ENCODE measurements at regions not wholly inside any gene's neighbourhood (a gene's known extent, or its start where the extent isn't known, plus 50 kb on each side); places are given as distances from the start of the nearest gene placed in this dataset.

DNA sequence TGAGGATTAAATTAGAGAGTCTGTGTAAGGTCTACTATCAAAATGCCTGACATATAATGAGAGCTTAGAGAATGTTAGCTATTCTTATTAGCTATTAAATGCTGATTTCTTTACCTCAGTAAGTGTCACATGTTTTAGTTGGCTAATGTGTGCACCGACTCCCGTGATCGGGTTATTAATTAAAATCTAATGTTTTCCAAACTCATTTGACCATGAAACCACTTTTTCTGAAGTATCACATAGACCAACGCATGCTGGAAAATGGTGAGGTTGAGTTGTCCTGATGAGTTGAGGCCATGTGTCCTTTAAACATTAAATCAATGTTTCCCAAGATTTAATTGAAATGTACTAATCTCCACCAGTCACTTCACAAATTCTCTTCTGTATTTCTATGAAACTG is 84.8 kb upstream of the C1QTNF7 start:
- no peak overlapping the region for H3K9ac ChIP-seq
- H3K27ac ChIP-seq = no peak overlapping the region
- H3K36me3 ChIP-seq = no peaks in the 10 kb centered on the region
- H3K4me2 ChIP-seq = no peak overlapping the region
- TF ChIP-seq Cebpa-rat (IDR thresholded peaks at IDR 0.05) = no peak
- H4K20me1 ChIP-seq = no peaks in the 10 kb centered on the region
- H3K9me3 ChIP-seq = no peaks in the 10 kb centered on the region
- H3K27me3 ChIP-seq = no peaks in the 10 kb centered on the region
- H3K4me3 ChIP-seq = no peak overlapping the region
- no peaks in the 10 kb centered on the region for H3K4me1 ChIP-seq

DNA sequence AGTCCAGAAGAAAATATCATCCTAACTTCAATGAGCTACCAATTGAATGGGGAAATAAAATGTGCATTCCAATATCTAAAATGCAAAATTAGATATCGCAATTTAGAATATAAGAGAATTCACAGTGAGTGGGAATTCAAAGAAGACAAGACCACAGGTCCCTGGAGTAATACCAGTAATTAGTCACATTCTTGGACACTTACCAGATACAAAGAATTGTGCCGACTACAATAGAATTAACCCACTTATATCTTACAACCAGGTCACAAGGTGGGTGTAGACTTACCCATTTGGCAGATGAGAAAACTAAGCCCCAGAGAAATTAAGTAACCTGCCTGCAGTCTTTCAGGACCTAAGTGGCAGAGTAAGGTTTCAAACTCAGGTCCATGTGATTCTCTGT is 84.3 kb upstream of the C1QTNF7 start:
- H3K4me3 ChIP-seq = no peak overlapping the region
- H3K4me1 ChIP-seq = no peaks in the 10 kb centered on the region
- H3K9me3 ChIP-seq = no peaks in the 10 kb centered on the region
- no peaks in the 10 kb centered on the region for H3K36me3 ChIP-seq
- H3K27ac ChIP-seq = no peak overlapping the region
- H3K9ac ChIP-seq = no peak overlapping the region
- H3K27me3 ChIP-seq = no peaks in the 10 kb centered on the region
- H4K20me1 ChIP-seq = no peaks in the 10 kb centered on the region
- no peak for TF ChIP-seq Cebpa-rat (IDR thresholded peaks at IDR 0.05)
- no peak overlapping the region for H3K4me2 ChIP-seq

- Histone ChIP-seq H3K9me3 (no peaks in the 10 kb centered on the region), H3K27me3 (no peaks in the 10 kb centered on the region), H3K4me2 (no peak overlapping the region), H3K9ac (no peak overlapping the region), H3K36me3 (no peaks in the 10 kb centered on the region), H3K4me1 (no peaks in the 10 kb centered on the region), H3K27ac (no peak overlapping the region), H4K20me1 (no peaks in the 10 kb centered on the region), H3K4me3 (no peak overlapping the region)
- no peak for TF ChIP-seq Cebpa-rat (IDR thresholded peaks at IDR 0.05)
Observed at GRCh38 chr4:15344041-15344440, 83.8 kb upstream of the C1QTNF7 start.

DNA sequence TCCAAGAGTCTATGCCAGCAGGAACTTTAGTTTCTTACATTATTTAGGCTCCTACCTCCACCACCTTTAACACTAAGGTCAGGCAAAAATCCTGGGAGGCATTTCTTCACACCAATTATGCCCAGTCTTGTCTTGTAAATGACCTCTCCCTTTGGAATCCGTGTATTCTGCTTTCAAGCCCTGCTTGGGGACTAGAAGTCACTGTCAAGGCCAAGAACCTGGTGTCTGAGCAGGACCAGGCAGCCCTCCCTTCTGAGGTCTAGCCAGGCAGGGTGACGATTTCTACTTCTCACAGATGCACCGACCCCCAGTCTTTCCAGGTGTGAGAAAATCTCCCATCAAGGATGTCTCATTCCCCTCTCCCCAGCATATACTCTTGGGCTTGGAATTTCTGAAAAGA is 82.7 kb upstream of the C1QTNF7 start:
- H4K20me1 ChIP-seq = no peaks in the 10 kb centered on the region
- no peak for TF ChIP-seq Cebpa-rat (IDR thresholded peaks at IDR 0.05)
- H3K27me3 ChIP-seq = no peaks in the 10 kb centered on the region
- H3K9me3 ChIP-seq = no peaks in the 10 kb centered on the region
- H3K4me1 ChIP-seq = no peaks in the 10 kb centered on the region
- H3K4me3 ChIP-seq = no peak overlapping the region
- no peak overlapping the region for H3K9ac ChIP-seq
- no peaks in the 10 kb centered on the region for H3K36me3 ChIP-seq
- no peak overlapping the region for H3K27ac ChIP-seq
- no peak overlapping the region for H3K4me2 ChIP-seq

GRCh38 chr4:15348236-15348635 is 79.6 kb upstream of the C1QTNF7 start:
- Histone ChIP-seq H3K27me3 (no peaks in the 10 kb centered on the region), H3K36me3 (no peaks in the 10 kb centered on the region), H3K4me1 (no peaks in the 10 kb centered on the region), H3K4me2 (no peak overlapping the region), H4K20me1 (no peaks in the 10 kb centered on the region), H3K4me3 (no peak overlapping the region), H3K9me3 (no peaks in the 10 kb centered on the region), H3K27ac (no peak overlapping the region), H3K9ac (no peak overlapping the region)
- TF ChIP-seq Cebpa-rat (IDR thresholded peaks at IDR 0.05) = no peak

- Histone ChIP-seq H3K27me3 (no peaks in the 10 kb centered on the region), H3K4me2 (no peak overlapping the region)
- no peak for TF ChIP-seq Cebpa-rat (IDR thresholded peaks at IDR 0.05)
Observed at GRCh38 chr4:15348695-15349094, 79.1 kb upstream of the C1QTNF7 start.

GRCh38 chr4:15349531-15349935 is 78.3 kb upstream of the C1QTNF7 start:
- H3K4me2 ChIP-seq = no peak overlapping the region
- no peaks in the 10 kb centered on the region for H4K20me1 ChIP-seq
- H3K27ac ChIP-seq = no peak overlapping the region
- H3K9me3 ChIP-seq = no peaks in the 10 kb centered on the region
- H3K4me3 ChIP-seq = no peak overlapping the region
- no peaks in the 10 kb centered on the region for H3K36me3 ChIP-seq
- H3K27me3 ChIP-seq = no peaks in the 10 kb centered on the region
- no peak for TF ChIP-seq Cebpa-rat (IDR thresholded peaks at IDR 0.05)
- H3K9ac ChIP-seq = no peak overlapping the region
- no peaks in the 10 kb centered on the region for H3K4me1 ChIP-seq

More at GRCh38 chr4:15348695-15349094, 79.1 kb upstream of the C1QTNF7 start:
- Histone ChIP-seq H3K36me3 (no peaks in the 10 kb centered on the region), H3K4me3 (no peak overlapping the region), H3K9ac (no peak overlapping the region), H3K27ac (no peak overlapping the region), H3K9me3 (no peaks in the 10 kb centered on the region), H4K20me1 (no peaks in the 10 kb centered on the region), H3K4me1 (no peaks in the 10 kb centered on the region)

DNA sequence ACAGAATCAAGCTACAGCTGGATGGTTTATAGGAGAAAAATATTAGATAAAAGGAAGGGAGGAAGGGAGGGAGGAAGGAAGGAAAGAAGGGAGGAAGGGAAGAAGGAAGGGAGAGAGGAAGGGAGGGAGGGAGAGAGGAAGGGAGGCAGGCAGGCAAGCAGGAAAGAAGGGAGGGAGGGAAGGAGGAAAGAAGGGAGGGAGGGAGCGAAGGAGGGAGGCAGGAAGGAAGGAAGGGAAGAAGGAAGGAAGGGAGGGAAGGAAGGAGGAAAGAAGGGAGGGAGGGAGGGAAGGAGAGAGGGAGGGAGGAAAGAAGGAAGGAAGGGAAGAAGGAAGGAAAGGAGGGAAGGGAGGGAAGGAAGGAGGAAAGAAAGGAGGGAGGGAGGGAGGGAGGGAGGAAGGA is 77.9 kb upstream of the C1QTNF7 start:
- no peaks in the 10 kb centered on the region for H3K27me3 ChIP-seq
- no peaks in the 10 kb centered on the region for H3K36me3 ChIP-seq
- H3K27ac ChIP-seq = no peak overlapping the region
- H3K9ac ChIP-seq = no peak overlapping the region
- no peaks in the 10 kb centered on the region for H3K4me1 ChIP-seq
- H3K4me2 ChIP-seq = no peak overlapping the region
- H4K20me1 ChIP-seq = no peaks in the 10 kb centered on the region
- no peaks in the 10 kb centered on the region for H3K9me3 ChIP-seq
- H3K4me3 ChIP-seq = no peak overlapping the region
- TF ChIP-seq Cebpa-rat (IDR thresholded peaks at IDR 0.05) = no peak

DNA sequence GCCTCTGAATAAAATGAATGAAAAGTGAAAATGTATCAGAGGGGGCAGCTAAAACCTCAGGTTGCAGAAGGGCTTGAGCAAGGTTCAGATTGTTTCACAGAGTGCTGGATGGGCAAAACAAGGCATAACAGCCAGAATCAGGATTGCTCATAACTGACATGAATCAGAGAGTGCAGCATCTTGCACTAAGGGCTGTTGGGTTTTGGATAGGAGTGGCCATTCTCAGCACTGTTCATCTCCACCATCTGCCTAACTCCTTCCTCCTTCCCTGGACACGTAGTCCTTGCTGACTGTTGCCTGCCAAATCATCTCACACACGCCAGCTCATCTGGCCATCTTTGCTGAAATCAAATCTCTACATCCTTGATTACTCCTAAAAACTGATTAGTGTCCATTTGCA is 75.3 kb upstream of the C1QTNF7 start:
- no peak overlapping the region for H3K27ac ChIP-seq
- no peak for TF ChIP-seq Cebpa-rat (IDR thresholded peaks at IDR 0.05)
- H3K36me3 ChIP-seq = no peaks in the 10 kb centered on the region
- H3K4me1 ChIP-seq = no peaks in the 10 kb centered on the region
- no peaks in the 10 kb centered on the region for H3K27me3 ChIP-seq
- no peak overlapping the region for H3K4me3 ChIP-seq
- H3K9me3 ChIP-seq = no peaks in the 10 kb centered on the region
- H4K20me1 ChIP-seq = no peaks in the 10 kb centered on the region
- H3K9ac ChIP-seq = no peak overlapping the region
- no peak overlapping the region for H3K4me2 ChIP-seq

DNA sequence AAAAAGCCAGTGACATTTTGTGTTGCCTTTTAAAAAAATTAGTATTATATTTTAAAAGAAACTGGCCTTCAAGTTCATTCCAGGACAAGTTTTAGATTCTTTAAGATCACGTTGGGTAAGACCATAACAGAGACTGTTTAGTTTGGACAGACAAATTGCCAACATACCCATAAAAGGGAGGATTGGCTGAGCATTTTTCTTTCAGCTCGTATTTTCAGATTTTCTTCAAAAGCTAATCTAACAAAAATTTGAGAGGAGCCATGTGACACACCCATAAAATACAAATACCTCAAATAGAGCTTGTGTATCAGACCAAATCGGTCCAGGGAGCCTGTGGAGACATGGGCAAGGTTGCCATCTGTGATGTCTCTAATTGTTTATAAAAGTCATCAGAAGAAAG is 74.6 kb upstream of the C1QTNF7 start:
- H3K27ac ChIP-seq = no peak overlapping the region
- no peaks in the 10 kb centered on the region for H3K27me3 ChIP-seq
- TF ChIP-seq Cebpa-rat (IDR thresholded peaks at IDR 0.05) = no peak
- H4K20me1 ChIP-seq = no peaks in the 10 kb centered on the region
- H3K9me3 ChIP-seq = no peaks in the 10 kb centered on the region
- H3K9ac ChIP-seq = no peak overlapping the region
- no peak overlapping the region for H3K4me3 ChIP-seq
- no peaks in the 10 kb centered on the region for H3K4me1 ChIP-seq
- no peak overlapping the region for H3K4me2 ChIP-seq
- no peaks in the 10 kb centered on the region for H3K36me3 ChIP-seq
